GM19463 (cell line): ENCODE measurements at regions not wholly inside any gene's neighbourhood (a gene's known extent, or its start where the extent isn't known, plus 50 kb on each side); places are given as distances from the start of the nearest gene placed in this dataset.

Source experiments
- ATAC-seq: cut with Tn5 transposase; IDR thresholded peaks from one replicate; pipeline ENCODE4 v1.9.1; 2021; ENCODE audit warnings: mild to moderate bottlenecking, moderate library complexity; ENCODE audit not compliant: unreplicated experiment

DNA sequence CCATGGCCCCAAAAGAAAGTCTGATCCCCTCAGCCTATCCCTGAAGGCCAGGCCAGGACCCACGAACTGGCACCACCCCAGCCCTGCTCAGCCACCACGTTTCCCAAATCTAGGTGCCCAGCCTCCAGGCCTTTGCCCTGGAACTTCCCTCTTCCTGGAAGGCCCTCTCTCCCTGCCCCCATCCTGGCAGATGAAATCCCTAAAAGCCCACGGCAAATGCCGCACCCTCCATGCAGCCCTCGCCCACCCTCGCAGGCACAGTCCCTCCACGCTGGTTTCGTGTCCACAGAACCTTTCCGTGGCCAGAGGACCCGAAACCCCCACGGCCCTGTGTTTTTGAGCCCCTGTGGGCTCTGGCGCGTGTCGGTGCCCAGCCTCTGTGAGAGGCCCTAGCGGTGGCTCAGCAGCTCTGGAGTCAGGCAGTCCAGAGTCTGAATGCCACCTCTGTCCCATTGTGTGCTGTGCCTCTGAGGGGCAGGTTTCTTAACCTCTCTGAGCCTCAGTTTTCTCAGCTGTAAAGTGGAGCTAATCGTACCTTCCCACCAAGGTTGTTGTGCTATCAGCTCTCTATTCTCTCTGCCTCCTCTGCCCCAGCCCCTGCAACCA, 138.5 kb upstream of the IQSEC1 start:
- ATAC-seq = no peak

DNA sequence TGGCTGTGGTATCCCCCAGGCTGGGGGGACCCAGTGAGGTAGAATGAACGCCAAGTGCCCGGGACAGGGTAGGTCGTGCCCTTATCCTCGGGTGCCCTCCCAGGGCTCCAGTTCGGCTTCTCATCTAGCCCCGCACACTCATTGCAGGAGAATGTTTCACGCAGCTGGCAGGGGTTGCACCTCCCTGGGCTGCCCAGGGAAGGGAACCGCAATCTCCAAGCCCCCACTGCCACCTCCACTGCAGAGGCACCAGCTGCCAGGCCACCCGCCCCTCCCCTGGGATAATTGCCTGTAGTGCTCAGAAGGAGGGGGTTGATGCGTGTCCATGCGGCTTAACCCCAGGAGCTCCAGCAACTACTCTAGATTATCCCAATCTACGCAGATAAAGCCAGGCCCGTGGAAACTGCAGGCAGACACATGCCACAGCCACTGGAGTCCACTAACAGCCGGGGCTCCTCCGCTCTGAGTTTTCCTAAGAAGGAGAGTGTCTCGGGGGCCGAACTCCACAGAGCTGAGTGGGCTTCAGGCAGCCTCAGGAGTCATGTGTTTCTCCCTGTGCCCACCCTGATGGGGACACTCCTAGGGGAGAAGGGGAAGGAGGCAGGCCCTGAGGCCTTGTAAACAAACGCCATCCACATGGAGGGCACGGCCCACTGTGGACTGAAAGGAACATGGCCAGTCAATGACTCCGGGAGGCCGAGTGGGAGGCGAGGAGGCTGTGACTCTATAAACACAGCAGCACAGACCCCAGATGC, 137.2 kb upstream of the IQSEC1 start:
- no peak for ATAC-seq

DNA sequence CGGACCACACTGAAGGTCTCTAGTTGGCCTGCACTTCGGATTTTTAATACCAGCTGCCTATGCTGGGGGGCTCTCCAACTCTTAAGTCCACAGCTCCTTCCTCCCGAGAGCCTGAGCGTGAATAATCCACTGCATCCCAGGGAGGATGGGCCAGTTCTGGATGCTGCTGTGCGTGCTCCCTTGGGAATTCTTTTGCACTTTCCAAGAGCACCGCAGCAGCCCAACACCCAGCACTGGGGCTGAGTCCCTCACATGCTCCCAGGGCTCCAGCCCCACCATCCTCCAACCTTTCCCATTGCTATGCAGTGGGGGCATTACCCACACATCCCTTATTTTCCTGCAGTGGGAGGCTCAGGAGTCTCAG, 136.4 kb upstream of the IQSEC1 start:
- ATAC-seq = no peak

DNA sequence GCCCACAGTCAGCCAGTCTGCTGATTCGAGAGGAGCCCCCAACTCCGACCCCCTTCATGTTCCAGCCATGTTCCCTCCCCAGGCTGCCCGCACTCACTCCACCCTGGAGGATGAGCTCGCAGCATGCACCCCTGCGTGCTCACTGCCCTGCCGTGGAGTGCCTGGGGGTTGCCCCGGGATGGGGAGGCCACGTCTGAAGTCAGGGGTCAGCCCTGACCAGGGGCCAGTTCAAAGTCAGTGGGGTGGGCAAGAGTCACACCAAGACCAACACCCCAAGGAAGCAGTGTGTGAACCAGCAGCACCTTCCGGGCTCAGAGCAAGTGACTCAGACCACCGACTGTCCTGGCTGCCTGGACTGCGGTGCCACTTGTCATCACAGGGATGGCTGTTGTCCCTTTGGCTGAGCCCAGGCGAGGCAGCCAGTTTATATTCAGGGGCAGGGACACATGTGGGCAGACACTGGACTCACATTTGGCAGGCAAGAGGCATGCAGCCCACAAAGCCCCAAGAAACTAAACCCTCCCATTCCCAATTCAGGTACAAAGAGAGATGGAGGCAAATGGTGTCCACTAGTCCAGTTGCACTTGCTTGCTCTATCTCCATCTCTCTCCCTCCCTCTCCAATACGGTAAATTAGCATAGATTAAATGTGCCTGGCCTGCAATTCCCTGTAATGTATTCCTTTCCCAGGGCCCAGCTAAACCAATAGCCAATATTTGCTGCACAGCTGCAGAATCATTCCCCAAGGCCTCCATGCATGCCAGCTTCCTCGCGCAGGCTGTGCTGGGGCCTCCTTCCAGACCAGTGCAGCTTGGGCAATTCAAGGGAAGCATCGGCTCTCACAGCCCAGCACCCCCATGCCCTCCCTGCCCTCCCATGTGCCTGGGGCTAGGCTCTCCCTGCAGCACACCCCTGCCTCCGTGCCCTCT, 135.7 kb upstream of the IQSEC1 start:
- no peak for ATAC-seq

DNA sequence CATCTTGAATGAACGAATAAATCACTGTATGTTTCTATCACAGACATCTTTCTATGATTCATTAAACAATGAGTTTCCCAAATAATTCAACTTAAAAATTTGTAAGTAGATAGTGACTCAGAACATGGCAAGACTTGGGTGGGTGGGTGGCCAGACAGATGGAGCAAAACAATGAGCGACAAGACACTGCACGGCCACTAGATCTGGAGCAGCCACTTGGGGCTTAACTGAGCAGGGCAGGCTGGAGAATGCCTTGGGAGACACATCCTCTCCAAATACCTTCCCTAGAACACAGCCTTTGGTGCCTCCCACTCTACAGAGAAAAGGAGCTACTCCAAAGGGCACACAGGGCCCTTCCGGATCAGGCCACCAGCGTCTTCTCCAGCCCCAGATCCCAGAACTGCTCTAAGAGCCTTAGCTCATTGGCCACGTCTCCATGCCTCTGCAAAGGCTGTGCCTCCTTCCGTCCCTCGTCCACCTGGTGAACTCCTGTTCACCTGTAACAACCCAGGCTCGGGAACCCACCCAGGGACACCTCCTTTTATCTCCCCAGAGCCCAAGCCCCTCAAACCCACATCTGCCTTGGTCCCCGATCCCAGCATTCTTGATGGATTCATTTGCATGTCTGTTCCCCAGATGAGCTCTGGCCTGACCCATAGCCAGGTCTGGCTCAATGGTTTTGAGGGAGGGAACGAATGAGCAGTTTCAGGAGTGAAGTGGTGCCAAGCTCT, 134.9 kb upstream of the IQSEC1 start:
- ATAC-seq = no peak

DNA sequence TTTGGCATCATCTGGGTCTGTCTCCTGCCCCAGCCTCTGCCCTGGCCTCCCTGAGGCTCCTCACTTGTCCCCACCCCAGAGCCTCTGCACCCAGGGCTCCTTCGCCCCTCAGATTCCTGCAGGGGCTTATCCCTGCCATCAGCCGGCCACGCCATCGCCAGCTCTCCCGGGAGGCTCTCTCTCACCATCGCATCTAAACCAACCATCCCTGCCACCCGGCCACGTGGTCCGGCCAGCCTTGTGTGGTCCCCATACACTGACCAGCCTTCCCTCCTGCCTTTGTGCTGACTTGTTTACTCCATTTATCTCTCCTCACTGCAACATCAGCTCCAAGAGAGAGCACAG, 134.3 kb upstream of the IQSEC1 start:
- no peak for ATAC-seq

DNA sequence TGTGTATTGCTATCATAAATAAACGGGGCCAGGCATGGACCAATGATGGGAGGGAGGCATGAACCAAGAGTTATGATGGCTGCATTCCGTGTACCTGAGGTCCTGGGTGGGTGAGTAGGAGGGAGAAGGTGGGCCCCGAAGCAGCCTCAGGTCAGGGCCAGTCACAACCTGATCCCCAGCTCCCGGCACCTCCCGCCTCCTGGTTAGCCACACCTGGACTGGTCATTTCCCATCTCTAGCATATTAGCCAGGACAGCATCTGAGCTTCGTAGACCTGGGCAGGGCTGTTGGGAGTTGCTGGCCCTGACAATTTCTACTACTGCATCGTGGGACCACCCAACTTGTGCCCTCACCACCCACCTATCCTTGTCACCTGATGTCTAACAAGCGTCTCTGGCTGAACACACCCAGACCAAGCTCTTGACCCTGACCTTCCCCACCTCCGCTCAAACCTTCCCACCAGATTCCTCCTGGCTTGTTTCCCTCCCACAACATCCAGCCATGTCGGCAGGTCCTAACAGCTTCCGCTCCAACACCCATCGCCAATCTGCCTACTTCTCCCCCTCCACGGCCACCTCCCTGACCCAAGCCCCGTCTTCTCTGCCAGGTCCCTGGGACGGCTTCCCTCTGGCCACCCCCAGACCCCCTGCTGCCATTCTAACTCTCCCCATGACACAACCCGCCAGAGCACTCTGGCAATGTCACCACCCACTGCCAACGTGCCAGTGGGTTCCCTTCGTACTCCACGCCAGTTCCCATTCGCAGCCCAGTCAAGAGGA, 133.8 kb upstream of the IQSEC1 start:
- no peak for ATAC-seq

DNA sequence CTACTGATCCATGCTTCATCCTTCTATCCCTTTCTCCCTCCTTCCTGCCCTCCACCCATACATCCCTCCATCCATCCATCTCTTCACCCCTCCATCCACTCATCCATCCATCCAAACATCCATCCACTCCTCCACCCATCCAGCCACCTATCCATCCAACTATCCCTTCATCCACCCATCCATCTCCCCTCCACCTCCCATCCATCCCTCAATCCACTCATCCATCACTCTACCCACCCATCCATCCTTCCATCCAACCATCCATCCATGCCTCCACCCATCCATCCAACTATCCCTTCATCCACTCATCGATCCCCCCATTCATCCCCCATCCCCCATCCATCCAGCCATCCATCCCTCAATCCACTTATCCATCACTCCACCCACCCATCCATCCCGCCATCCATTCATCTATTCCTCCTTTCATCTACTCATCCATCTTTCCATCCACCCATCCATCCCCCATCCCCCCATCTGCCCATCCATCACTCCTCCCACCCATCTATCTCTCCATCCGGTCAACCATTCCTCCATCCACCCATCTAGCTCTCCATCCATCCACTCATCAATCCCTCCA, 132.4 kb upstream of the IQSEC1 start:
- no peak for ATAC-seq

DNA sequence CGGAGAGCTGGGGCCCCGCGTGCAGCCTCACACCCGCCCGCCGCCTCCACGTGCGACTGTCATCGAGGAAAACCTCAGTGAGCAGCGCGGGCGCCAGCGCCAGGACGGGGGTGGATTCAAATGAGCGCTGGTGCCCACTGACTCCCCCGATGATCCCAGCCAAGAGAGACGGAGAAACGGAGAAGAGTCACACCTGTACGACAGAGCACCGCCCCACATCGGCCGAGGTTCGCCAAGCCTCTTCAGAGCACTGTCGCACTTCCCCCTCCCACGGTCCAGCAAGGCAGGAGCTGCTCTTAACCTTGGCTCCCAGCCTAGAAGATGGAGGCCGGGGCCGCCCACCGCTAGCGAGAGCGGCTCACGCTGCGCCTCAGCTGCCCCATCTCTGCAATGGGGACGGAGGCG, 130.9 kb upstream of the IQSEC1 start:
- ATAC-seq = no peak

DNA sequence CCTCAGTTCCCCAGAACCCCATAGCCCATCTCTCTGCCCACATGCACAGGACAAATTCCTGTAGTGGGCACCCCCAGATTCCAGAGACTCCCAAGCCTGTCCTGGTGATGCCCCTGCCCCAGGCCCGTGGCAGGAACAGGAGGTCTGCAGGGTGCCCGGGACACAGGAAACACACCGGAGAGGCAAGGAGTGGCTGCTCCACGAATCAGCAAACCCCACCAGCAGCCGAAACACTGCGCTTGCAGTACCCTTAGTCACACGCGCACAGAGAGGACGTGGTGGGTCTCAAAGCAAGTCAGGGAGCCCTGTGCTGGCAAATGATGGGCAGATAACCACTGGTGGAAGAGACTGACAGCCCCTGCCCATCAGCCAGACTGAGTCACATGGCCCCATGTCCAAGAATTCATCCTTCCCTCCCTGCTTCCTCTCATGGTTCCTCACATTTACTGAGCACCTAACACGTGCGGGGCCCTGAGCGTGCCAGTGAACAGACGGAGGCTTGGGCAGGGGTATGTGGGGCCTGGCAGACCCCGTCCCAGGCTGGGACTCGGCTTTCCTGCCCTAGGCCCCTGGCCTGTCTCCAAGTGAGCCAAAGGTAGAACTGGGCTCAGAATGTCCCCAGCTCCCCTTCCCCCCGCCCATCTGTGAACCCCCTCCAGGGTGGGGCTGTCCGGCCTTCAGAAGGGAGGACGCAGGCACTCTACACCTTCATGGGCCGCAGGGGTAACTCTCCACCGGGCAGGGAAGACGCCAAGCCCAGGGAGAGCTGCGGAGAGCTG, 130.4 kb upstream of the IQSEC1 start:
- ATAC-seq = no peak

DNA sequence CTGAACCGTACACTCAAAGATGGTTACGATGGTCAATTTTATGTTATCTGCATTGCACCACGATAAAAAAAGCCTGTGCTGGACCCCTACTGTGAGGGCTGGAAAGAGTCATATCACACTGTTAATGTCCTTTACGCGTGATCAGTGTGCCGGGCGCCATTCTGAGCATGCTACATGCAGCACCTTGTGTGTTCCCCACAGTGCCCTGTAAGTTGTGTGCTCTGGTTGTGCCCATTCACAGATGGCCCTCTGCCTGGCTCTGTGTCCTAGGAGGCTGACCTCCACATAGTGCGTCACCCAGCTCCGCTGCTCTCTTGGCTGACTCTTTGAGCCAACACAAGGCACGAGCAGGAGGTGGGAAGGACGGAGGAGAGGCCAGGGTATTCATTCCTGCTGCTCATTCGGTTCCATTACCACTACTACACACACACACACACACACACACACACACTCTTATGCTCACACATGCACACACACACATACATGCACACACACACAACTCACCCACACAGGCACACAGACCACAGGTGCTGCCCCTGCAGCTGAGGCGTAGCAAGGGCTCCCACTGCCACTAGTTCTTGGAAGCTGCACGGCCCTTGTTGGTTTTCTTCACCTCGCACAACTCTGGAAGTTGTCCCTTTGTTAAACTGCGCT, 129.6 kb upstream of the IQSEC1 start:
- ATAC-seq = no peak

DNA sequence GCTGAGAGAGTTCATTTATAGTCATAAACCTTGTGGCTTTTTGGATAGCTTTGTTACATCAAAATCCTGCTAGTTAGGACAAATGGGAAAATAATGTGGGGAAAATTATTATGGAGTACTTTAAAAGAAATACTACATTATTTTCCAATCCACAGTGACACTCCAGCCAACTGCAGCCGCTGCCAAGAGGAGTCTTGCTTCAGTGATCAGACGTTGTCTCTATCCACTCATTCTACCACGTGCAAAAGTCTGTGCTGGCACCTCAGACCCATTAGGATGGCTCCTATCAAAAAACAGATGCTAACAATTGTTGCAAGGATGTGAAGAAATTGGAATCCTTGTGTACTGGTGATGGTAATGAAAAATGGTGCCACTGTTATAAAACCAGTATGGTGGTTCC, 128.6 kb upstream of the IQSEC1 start:
- ATAC-seq = no peak

DNA sequence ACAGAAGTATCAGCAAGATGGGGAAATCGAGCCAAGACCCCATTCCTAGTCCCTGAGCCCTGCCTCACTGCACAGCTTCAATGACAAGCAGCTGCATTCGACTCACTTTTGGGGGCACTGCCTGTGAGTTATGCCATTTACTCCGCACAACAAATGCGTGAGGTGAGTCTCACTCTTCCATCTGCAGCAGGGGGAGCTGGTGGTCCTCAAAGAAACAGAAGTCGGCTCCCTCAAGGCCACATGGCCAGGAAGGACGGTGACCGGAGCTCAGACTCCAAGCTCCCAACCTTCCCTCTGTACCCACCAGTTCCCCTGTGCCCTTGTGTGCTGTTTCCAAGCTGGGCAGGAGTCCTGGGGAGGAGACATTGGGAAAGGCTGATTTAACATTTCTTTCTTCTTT, 127.7 kb upstream of the IQSEC1 start:
- no peak for ATAC-seq

DNA sequence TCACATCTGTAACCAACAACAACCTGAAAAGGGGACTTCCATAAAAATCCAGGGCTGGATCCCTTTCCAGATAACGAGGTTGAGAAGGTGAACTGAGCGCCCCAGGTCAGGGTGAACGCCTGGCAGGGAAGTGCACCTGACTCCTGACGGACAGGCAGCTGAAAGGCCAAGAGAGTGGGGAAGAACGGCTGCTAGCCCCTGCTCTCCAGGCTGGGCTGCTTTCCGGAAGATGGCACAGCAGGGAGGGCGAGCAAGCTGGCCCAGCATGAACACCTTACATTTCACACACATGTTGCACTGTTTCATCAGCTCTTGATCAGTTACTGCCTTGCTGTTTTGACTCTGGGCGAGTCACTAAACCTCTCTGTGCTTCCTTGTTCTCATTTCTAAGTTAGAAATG, 127.2 kb upstream of the IQSEC1 start:
- no peak for ATAC-seq

DNA sequence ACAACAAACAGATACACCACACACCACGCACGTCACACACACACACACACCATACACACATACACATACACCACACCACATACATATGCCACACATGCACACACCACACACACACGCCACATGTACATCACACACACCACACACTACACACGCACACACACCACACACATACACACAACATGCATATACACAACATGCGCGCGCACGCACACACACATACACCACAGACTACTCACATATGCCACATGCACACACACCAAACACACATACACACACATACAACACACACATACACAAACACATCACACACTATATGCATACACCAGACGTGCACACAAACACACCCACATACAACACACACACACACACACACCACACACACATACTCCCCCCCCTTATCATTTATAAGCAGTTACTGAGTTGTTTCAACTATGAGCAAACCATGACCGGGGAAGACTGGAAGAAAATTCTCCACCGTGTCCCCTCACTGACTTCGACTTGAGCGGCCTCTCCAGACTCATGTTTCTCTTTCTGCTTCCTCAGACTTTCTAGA, 126.7 kb upstream of the IQSEC1 start:
- ATAC-seq = no peak

DNA sequence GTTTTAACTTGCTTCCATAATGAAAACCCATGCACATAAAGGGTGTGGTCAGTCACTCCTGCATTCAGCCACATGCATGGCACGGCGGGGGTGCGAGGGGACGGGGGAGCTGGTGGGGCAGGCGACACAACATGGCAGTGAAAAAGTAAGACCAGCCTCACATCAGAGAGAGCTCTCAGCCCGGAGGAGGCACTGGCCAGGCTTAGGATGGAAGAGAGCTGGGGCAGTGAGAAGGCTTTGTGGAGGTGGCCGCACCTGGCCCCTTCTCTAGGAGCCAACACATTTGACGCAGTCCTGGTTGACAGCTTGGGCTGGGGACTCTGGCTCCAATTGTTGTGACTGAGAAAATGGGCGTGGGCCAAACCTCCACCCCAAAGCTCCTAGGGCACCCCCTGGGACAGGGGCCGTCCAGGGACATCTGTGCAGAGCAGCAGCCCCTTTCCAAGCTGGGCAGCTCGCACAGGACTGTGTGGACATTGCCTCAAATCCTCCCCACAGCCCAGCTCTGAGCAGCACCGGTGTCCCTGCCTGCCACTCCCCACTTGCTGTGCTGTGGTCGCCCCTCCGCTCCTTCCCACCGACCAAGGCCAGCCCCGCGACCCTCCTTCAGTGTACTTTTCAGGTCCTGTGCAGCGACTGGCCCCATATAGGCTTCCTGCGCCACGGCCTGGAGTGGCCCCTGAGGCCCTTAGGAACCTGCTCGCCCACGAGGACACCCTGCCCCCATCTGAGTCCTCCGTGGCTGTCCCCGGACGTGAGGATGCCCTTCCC, 126.0 kb upstream of the IQSEC1 start:
- no peak for ATAC-seq

DNA sequence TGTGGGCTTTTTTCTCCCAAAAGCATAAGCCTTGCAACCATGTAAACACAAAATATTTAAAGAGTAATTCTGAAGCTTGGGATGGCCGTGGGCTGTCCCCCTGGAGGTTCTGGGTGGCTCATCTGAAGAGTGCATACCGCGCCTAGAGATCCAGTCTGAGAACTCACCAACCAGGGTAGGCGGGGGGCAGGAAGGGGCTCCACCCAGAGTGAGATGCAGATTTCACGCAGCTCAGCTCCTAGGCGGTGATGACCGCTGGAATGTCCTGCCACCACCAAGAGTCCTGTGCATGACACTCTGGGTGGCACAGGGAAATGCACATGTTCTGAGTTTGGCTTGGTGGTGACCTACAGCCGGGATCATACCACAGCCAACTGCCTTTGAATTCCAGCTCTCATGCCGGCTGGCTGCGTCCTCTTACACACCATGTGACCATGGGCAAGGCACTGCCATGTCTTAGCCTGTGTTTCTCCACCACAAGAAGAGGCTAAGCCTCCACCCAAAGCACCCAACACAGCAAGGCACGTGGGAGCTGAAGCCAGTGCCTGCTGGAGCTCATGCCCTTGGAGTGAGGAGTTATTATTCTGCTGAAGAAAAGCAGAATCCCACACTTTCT, 125.1 kb upstream of the IQSEC1 start:
- ATAC-seq = no peak
